ENCODE measurements at regions not wholly inside any gene's neighbourhood (a gene's known extent, or its start where the extent isn't known, plus 50 kb on each side); places are given as distances from the start of the nearest gene placed in this dataset.

GRCh38 chr2:180871649-180872048, 108.8 kb upstream of the UBE2E3 start:
- no peak for TF ChIP-seq TAF1 (IDR thresholded peaks at IDR 0.05; ENCODE audit: low read depth, low read length)
- TF ChIP-seq POLR2AphosphoS5 (IDR thresholded peaks at IDR 0.05; ENCODE audit: low read depth, low read length), result no peak
